Ureter (tissue), 1 donor: ENCODE measurements at regions not wholly inside any gene's neighbourhood (a gene's known extent, or its start where the extent isn't known, plus 50 kb on each side); places are given as distances from the start of the nearest gene placed in this dataset.

Experiments used
- DNase-seq: peaks from one replicate; pipeline ENCODE4 v3.0.0-alpha.2; 2020; ENCODE audit warnings: low spot score
- donor health status: DM: yes; HTN: yes; CAD: no.

GRCh38 chr14:87879389-87879788, 113.6 kb downstream of the GALC start:
- no peak for DNase-seq

- DNase-seq = no peak
These were observed 114.0 kb downstream of the GALC start for GRCh38 chr14:87878959-87879358.

- DNase-seq = no peak
These were observed 115.1 kb downstream of the GALC start for GRCh38 chr14:87877877-87878276.

- DNase-seq = no peak
These were observed 118.3 kb downstream of the GALC start for GRCh38 chr14:87874676-87875075.

- no peak for DNase-seq
These were observed 119.2 kb downstream of the GALC start for GRCh38 chr14:87873741-87874140.

GRCh38 chr14:87869619-87870583, 123.1 kb downstream of the GALC start:
- no peak for DNase-seq

GRCh38 chr14:87868920-87869319, 124.1 kb downstream of the GALC start:
- DNase-seq = no peak

GRCh38 chr14:87866116-87866515, 126.9 kb downstream of the GALC start:
- no peak for DNase-seq

- DNase-seq = no peak
These were observed 128.4 kb downstream of the GALC start for GRCh38 chr14:87864356-87865270.

GRCh38 chr14:87863047-87863446, 129.9 kb downstream of the GALC start:
- no peak for DNase-seq

GRCh38 chr14:87852107-87852506, 140.9 kb downstream of the GALC start:
- no peak for DNase-seq

- DNase-seq = no peak
These were observed 141.8 kb downstream of the GALC start for GRCh38 chr14:87851190-87851589.

- no peak for DNase-seq
These were observed 145.7 kb downstream of the GALC start for GRCh38 chr14:87847216-87847755.

- DNase-seq = no peak
These were observed 152.1 kb downstream of the GALC start for GRCh38 chr14:87840906-87841305.

- DNase-seq = no peak
These were observed 154.1 kb downstream of the GALC start for GRCh38 chr14:87838931-87839330.

- no peak for DNase-seq
These were observed 155.7 kb downstream of the GALC start for GRCh38 chr14:87837296-87837695.

GRCh38 chr14:87834594-87834993, 158.4 kb downstream of the GALC start:
- no peak for DNase-seq

- no peak for DNase-seq
These were observed 160.0 kb downstream of the GALC start for GRCh38 chr14:87833026-87833425.

- DNase-seq = no peak
These were observed 162.4 kb downstream of the GALC start for GRCh38 chr14:87830443-87831096.

- no peak for DNase-seq
These were observed 163.4 kb downstream of the GALC start for GRCh38 chr14:87829543-87829942.

GRCh38 chr14:87824266-87824665, 168.7 kb downstream of the GALC start:
- no peak for DNase-seq

- no peak for DNase-seq
These were observed 176.6 kb downstream of the GALC start for GRCh38 chr14:87816416-87816815.
